CD4-positive, alpha-beta T cell treated with Interleukin-21 for 1 hour (primary cell): ENCODE measurements at regions not wholly inside any gene's neighbourhood (a gene's known extent, or its start where the extent isn't known, plus 50 kb on each side); places are given as distances from the start of the nearest gene placed in this dataset.

Experiments used
- DNase-seq: peaks from one replicate; pipeline ENCODE4 v3.0.0-alpha.2; 2020

DNA sequence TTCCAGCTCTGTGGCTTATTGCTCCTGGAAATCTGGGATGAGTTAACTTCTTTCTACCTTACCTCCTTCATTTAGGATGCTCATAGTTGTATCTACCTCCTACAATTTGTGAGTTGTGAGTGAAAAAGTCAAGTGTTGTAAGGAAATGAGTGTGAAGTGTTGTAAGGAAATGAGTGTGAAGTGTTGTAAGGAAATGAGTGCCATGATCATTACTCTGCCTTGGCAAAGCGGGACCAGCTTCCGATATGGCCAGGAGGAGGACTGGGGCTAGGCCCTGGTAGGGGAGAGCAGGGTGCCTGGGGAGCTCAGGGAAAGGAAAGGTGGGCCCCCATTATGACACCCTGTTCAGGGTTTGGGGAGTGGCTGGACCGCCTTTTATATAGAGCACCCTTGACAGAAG, 435.2 kb downstream of the FGF9 start:
- DNase-seq = no peak

DNA sequence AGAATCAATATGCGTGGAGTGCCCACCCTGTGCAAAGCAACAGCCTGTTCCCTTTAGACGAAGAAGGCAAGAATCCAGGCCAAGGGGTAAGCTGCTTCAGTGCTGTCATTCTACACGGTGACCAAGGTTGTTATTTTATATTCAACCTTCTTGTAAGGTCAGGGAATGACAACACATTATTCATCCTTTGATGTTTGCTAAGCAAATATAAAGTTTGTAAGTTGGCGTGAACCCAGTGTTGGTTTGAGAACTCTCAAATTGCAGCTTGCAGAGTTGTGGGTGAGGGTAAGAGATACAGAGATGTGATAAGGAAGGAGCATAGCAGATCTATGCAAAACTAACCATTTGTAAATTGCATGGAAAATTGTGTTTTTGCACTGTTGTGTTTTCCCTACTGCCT, 436.7 kb downstream of the FGF9 start:
- DNase-seq = no peak

DNA sequence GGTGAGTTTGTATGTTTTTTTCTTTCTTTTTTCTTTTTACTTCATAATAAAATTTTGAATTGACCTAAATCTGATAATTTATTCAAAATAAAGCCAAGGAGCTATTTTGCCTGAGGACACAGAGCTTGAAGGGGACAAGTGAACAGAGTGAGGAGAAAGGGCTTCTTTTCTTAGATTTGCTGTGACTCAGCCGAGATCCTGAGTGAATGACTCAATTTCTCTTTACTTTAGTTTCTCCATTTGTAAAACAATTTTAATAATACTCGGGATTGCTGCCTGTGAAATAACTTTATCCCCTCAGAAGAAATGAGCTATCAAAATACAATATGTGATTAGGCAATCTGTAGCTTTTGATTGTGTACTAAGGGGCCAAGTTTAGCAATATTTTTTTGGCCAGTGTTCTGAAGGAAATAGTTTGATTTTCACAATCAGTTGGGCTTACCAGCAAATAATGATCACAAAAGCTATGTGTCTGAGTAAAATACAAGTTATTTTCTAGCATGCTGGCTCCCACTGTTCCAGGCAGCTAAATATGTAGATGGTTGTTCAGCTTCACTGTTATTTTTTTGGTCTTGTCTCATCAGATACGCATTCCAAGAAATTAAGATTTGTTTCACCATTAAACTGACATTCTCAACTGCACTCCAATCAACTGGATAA, 437.5 kb downstream of the FGF9 start:
- DNase-seq = no peak

DNA sequence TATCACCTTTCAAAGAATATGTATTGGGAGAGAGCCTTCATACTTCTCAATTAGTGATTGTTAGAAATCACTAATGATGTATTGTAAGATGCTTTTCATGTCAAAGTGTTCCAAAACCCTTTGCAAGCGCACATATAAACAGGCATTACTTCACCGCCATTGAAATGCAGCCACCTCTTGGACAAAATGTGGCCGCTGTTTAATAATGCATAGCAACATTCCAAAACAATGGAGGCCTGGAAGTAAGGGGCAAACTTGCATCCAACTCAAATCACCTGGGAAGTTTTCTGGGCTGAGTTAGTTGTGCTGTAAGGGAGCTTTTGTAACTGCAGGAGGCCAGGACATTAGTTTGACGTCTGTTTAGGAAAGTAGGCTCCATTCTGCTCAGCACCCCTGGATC, 438.1 kb downstream of the FGF9 start:
- DNase-seq = no peak

DNA sequence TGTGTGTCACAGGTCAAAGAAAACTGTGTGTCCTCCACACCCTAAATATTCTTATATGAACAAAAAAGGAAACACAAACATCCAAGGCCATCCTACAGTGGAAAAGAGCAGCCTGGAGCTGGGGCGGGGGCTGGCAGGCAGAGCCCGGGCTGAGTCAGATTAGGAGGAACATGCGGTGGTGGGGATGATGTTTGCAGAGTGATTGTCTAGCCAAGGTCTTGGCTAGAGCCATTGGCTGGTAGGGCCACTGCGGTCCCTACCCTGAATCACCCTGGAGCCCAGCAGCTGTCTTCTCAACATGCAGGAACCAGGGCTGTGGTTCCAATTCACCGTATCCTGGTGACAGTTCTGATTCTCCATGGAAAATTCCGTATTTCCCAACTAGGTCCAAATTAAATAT, 439.5 kb downstream of the FGF9 start:
- no peak for DNase-seq

DNA sequence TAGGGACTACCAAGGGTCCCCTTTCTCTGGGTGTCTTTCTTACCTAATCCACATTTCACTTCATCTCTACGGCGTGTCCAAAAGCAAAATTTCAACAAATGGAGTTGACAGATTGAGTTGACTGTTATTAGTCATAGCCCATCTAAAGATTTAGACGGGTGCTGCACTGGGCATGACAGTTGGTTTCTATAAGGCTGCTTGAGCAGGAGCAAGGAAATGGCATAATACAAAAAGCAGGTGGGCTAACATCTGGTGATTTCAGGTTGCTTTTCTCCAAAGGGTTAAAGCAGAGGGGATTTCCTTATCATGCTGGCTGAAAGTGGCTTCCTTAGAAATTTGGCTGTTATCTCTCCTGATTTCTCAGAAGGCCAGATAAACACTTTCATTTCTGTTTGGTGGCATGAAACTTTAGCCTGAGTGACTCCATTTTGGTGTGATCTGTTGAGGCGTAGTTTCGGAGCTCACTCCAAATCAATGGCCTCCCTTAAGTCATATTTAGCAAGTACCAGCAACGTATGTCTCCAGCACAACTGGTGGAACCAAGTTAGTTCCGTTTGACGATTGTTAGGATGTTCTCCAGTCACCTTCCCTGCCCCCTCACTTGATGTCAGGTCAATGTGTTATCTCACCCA, 440.4 kb downstream of the FGF9 start:
- no peak for DNase-seq

DNA sequence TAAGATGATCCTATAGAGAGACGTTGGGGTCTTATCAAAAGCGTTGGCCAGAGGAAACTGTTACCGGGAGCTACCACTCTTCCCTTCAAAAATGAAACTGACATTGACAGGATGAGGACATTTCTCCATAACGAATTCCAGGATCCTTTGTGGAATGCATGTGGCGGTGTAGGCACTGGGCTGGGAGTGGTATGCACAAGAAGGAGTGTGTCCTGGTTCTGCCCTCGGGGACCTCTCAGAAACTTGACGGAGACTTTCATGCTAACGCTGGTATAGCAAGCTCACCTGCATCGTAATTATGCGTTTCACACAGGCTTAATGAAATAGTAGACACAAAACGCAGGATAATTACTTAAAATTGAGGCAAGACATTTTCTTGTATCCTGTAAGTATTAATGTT, 441.1 kb downstream of the FGF9 start:
- DNase-seq = no peak

DNA sequence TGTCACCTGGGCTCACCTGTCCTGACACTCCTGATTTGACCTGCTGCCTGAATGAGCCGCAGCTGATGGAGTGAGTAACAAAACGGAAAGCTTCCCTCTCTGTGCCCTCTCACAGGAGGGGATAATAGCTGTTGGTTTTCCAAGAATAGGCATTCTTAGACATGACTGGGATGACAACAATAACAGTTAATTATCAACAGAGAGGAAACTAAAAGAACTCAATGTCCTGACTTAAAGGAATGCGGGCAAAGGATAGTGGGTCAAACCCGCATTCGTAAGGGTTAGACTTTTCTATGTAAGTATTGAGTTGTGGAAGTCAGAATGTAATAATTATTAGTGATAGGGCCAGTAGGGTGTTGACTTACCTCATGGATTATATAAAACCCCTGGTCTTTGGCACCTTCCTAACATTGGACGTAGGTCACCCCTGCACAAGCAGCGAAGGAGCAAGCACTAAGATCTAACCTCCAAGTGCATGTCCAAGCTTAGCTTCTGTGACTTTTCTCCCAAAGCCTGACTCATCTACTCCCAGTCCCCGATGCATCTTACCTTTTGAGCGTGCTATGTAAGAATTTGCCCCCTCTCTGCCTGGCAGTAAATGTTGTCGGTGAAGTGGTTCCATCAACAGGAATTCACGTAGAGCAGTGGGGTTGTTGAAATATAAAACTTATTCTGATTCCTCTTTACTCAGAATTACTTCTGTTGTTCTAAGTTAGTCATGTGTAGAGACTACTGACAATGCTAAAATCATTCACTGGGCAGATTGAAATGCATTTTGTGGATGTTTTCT, 442.3 kb downstream of the FGF9 start:
- DNase-seq = no peak

DNA sequence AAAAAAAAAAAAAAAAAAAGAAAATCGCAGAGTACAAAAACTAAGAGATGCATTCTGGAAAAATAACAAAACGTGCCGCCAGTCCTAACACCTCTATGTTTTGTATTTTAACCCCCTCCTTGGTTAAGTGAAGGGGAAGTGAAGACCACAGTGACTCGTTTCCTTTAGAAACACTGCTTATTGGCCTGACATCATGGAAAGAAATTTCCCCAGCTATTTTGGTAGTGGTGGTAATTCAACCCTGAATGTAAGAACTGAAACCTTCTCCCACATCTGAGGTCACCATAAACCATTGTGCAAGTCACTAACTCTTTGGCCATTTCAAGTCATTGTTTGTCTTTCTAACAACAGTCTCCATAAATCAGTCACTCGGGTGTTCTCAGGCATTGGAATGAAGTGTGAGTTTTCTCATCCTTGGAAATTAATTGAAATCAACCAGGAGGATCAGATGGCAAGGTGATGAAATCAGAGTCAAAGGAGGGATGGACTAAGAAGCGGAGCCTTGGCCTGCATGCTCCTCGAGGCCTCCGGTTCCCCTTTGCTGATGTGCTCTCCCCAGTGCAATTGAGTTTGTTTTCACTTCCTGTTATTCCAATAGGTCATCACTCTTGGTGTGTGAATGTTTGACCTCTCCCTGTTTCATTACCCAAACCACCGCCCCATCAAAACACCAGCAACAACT, 443.9 kb downstream of the FGF9 start:
- peak; percentile 86 for DNase-seq

DNA sequence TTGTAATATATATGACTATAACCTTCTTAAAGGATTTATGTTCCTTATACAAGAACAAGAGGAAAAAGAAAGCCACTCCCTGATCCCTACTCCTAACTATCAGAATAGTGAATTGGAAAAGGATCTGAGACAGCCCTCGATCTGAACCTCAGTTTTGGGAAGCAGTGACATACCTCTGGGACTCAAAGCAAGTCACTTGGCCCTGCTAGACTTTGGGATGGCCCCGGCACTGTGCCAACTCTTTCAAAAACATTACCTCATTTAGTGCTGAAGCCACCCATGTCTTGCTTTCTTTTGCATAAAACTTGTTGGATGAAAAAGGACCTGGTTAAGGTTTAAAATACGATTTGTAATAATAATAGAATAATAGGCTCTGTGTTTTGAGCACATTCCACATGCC, 447.3 kb downstream of the FGF9 start:
- DNase-seq = no peak

DNA sequence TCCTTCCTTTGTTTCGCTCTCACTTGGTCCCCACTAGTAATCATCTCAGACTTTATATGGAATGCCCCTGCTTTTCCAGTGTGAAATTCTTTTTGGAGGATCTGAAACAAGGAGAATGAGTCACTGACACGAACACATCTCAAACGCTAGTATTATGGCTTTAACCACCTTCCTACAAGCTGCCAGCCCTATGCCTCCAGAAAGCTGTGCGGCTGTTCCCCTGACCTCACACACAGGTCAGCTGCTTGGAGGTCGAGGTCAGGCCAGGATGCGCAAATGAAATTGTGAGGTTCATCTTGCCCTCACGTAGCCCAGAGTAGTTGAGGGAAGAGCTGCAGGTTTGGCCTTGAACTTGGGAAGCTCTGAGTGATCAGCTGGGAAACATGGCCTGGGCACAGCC, 449.8 kb downstream of the FGF9 start:
- no peak for DNase-seq

DNA sequence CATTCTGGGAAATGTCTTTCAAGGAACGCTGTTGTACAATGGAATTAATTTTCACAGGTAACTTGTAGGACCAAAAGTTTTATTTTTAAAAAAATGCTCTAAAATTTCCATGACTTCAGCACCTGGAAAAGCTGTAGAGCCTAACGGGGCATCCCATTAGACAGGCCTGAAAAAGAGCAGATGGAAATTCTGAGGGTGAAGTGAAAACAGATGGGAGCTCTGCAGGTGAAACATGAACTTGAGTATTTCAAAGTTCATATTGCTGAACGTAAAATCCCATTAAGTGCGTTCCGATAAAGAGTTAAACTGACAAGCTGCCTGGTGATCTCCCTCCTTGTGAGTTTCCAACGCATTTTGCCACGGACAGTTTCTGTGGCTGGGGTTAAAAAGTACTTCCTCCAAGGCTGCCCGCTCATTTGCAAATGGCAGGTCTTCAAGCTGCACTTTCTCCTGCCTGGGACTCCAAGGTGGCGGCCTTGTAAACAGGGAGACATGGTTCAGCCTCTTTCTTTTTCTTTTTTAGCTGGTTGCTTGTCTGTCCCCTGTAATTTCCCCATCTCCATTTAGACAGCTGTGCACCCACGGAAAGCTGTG, 450.4 kb downstream of the FGF9 start:
- DNase-seq = no peak

DNA sequence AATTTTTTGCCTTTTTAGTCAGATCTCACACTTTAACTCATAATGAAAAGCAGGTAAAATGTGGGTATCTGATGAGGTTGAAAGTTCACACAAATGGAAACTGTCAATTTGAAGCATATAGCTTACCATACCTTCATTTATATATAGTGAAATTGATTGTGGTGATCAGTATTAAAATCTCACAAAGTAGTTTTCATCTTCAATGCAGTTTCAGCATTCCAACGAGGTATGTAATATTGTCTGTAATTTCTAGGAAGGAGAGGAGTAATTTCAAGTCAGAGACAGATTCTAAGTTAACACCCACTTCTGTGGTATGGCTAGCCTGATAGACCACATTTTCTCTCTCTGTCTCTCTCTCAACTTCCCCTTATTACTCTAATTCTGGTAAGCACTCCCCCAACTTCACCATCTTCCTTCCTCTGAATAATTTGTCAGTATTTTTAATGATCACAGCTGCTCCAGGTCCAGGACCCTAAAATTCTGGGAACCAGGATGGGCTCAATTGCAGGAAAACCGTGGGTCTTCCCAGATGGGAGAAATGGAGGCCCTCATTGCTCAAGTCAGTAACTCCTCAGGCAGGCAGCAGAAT, 455.7 kb downstream of the FGF9 start:
- peak; percentile 19 for DNase-seq

DNA sequence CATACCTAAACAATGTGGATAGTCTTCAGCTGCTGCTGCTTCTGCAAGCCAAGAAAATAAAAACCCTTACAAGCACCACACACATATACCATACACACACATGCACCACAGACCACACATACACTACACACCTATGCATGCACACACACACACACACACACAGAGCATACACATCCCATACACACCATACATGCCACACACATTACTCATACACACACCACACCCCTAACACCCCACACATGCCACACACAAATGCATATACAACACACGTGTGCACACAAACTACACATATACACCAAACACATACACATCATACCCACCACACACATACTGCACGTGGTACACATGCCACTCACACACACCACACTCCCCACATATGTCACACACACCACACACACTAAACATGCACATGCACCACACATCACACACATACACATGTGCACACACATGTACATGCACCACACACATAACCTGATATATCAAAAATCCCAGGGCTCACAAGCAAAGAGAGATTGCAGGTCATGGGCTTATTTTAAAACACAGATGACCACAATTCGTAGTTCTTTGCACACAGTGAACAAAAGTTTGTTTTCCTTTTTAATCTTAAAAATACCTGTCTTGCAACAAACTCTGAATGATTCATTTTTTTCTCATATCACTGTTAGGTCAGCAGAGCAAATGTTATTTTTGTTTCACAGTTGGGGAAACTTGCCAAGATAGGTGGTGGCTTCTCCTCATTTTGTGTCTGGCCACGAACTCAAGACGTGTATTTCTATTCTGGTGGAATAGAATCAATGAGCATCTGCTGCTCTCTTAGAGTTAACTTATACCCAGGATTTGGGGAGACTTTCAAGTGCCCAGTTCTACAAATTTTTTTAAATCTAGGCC, 456.6 kb downstream of the FGF9 start:
- no peak for DNase-seq

DNA sequence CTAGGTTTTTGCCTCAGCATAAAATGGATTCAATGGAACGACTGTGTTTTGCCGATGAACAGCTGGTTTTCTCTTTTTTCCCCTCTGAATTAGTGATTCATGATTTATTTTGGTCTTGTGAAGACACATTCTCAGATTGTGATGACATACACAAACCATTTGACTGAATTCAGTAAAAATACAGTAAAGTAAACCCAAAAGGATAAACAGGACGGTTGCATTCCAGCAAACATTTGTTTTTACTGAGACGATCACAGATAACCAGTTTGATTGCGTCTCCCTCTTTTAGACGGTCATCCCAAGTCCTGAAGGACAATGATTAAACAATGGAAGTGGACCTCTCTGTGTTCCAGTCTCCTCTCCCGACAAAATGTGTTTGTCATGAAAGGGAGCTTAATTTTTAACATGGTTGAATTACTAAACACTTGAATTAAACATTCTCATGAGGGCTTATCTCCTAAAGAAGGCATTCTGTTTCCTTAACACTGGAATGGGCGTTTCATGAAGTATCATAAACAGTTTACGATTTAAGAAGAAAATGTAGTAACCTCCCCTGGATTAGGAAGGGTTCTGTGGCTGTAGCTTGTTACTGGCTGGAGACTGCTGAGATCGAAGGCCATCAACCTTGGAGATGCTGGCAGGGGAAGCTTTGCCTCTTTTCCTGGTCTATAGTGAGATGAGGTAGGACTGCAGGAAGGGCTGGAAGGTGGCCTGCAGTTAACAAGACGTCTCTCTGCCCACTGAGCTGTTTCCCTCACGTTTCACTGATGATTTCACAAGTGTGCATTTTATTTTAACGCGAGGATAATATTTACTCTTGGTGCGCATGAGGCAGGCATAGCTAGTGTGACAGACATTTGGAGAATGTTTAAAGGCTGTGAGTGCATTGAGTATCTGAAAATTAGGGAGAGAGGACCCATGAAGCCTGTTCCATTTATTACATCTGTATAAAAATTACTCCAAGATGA, 457.9 kb downstream of the FGF9 start:
- DNase-seq = no peak

DNA sequence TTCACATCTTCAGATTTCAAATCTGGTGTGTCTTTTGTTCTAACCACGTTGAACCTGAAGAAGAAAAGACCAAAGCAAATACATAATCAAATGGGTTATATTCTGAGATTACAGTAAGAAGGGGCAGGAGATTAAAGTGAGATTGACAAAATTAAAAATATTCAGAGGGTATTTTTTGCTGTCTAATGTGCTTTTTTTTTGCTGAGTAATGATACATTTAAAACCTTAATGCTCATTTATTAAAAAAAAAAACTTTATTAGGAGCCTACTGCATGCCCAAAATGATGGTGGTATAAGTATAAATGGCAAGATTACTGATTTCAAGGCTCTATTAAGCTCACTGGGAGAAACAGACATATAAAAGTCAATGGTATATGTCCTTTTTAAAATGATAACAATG, 459.4 kb downstream of the FGF9 start:
- DNase-seq = no peak

DNA sequence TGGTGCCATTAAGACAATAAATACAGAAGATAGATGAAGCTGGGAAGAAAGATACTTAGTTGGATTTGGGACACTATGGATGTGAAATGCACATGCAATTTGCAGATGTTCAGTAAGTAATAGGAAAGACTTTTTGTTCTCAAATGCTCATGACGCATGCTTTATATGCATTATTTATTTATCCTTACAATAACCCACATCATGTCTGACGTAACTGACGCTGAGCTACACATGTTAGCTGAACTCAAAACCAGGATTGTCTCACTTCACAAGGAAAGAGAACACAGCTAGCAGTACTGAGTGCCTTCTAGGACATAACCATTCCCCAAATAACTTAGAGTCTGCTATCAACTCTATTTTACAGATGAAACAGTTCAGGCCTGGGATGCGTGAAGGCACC, 463.4 kb downstream of the FGF9 start:
- DNase-seq = no peak

DNA sequence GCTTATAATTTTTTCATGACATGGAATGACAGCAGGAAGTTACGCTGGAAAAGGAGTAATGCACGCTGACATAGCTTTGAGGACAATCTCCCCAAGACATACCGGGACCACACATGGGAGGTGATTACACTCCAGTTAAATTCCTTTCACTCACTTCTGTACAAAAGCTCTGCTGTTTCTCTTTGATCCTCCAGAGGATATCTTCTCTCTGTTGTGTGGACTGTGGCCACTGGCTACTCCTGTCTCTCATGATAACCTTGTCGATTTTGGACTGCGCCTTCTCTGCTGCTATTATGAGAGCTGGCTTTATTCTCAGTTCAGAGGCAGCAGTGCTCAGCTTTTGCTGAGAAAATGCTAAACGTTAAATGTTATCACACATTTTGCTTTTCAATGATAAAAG, 464.6 kb downstream of the FGF9 start:
- DNase-seq = no peak

DNA sequence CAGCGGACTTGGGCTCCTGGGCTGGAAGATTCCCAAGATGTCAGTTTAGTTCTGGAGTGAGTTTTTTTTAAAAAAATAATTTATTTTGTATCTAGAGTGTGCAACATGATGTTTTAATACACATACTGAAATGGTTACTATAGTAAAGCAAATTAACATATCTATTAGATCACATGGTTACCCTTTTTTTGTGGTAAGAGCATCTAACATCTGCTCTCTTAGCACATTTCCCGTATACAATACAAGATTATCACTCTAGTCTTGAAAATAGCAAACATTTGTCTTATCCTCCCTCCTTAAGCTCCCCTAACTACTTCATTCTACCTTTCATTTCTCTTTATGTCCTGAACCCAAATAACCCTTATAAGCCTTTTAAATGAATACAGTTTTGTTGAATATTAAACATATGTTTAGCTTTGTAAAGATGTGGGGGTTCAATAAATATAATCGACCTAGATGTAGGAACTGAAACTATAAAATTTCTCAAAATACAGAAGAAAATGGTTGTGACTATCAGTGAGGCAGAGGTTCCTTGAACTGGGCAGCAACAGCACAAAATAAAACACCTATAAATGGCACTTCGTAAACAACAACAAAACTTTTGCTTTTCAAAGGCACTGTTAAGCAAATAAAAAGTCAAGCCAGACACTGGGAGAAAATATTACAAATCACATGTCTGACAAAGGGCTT, 466.6 kb downstream of the FGF9 start:
- DNase-seq = no peak

DNA sequence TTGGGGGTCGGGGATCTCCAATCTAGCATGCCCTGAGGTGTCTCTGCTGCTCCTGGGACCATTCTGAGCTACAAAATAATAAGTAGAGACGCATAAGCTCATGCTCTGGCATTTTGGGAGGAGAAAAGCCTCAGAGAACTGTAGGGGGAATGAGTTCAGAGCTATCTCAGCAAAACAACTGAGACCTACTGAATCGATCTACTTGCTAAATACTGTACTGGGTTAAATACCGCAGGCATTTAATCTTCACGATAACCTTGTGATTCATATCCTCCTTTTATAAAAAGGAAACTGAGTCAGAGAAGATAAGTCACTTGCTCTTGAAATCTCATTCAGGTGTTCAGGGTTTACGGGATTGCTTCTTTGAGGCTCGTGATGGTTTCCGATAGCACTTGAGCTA, 468.1 kb downstream of the FGF9 start:
- DNase-seq = no peak
